Endodermal cell (in vitro differentiated cells): ENCODE measurements at regions not wholly inside any gene's neighbourhood (a gene's known extent, or its start where the extent isn't known, plus 50 kb on each side); places are given as distances from the start of the nearest gene placed in this dataset.
A peak's percentile ranks its signal among the peaks of the same experiment; 100 is the strongest.

Source experiments
- DNase-seq: peaks from one replicate; pipeline ENCODE4 v3.0.0-alpha.2; 2017
- H3K27ac ChIP-seq: 2 replicates; pipeline ENCODE4 v1.5.1; 2013; ENCODE audit warnings: mild to moderate bottlenecking, low read depth, low read length, moderate library complexity
- H3K27me3 ChIP-seq: 2 replicates; pipeline ENCODE4 v1.6.1; 2013; ENCODE audit warnings: mild to moderate bottlenecking, low read length, moderate library complexity; ENCODE audit not compliant: insufficient read depth, control insufficient read depth, poor library complexity, severe bottlenecking
- H3K36me3 ChIP-seq: 2 replicates; pipeline ENCODE4 v1.7.0; 2013; ENCODE audit warnings: mild to moderate bottlenecking, low read length, moderate library complexity; ENCODE audit not compliant: control insufficient read depth, insufficient read depth
- H3K4me1 ChIP-seq: one replicate; pipeline ENCODE4 v1.7.0; 2013; ENCODE audit warnings: low read length; ENCODE audit not compliant: control insufficient read depth, insufficient read depth
- H3K4me3 ChIP-seq: 2 replicates; pipeline ENCODE4 v1.5.1; 2013; ENCODE audit warnings: mild to moderate bottlenecking, low read length, moderate library complexity
- H3K9ac ChIP-seq: 2 replicates; pipeline ENCODE4 v1.6.1; 2013; ENCODE audit warnings: mild to moderate bottlenecking, low read length, moderate library complexity; ENCODE audit not compliant: poor library complexity, severe bottlenecking; ENCODE audit errors: extremely low read depth
- H3K9me3 ChIP-seq: 2 replicates; pipeline ENCODE4 v1.6.1; 2013; ENCODE audit warnings: mild to moderate bottlenecking, low read length, moderate library complexity; ENCODE audit not compliant: control insufficient read depth
- H3K27ac Mint-ChIP-seq: 2 replicates; pipeline ENCODE4 v1.8.0; 2020; ENCODE audit warnings: mixed read lengths
- H3K27me3 Mint-ChIP-seq: 2 replicates; pipeline ENCODE4 v1.8.0; 2021; ENCODE audit warnings: mild to moderate bottlenecking, mixed read lengths; ENCODE audit not compliant: insufficient read depth
- H3K36me3 Mint-ChIP-seq: 2 replicates; pipeline ENCODE4 v1.8.0; 2020; ENCODE audit warnings: low read depth, mixed read lengths
- H3K4me1 Mint-ChIP-seq: 2 replicates; pipeline ENCODE4 v1.8.0; 2020; ENCODE audit warnings: mixed read lengths
- H3K4me3 Mint-ChIP-seq: 2 replicates; pipeline ENCODE4 v1.8.0; 2020; ENCODE audit warnings: mild to moderate bottlenecking, moderate library complexity, mixed read lengths
- H3K9me3 Mint-ChIP-seq: 2 replicates; pipeline ENCODE4 v1.8.0; 2020; ENCODE audit warnings: mild to moderate bottlenecking, mixed read lengths
- CTCF ChIP-seq: fragments of 200-600 bp; sonication (generic); conservative IDR thresholded peaks from 2 replicates; pipeline ENCODE4 v1.5.0; 2021; ENCODE audit warnings: antibody characterized with exemption, mild to moderate bottlenecking
- WGBS, 2 experiments: methylation state at CpG; one replicate each; pipeline versions ENCODE4 v1.1.5 to v1.1.7; 2013; ENCODE audit warnings: missing lambda C conversion rate in 2 of 2, mixed read lengths in 1 of 2; ENCODE audit not compliant: insufficient coverage in 1 of 2, insufficient read length in 1 of 2; 5-methylcytosine and 5-hydroxymethylcytosine counted together

GRCh38 chr1:22208268-22208972 is 65.5 kb upstream of the WNT4 start:
- H3K4me1 ChIP-seq = peaks cover 21% of the 10 kb centered on the region
- Mint-ChIP-seq H3K4me1 (peaks cover 21% of the 10 kb centered on the region), H3K4me3 (no peak overlapping the region)

DNA sequence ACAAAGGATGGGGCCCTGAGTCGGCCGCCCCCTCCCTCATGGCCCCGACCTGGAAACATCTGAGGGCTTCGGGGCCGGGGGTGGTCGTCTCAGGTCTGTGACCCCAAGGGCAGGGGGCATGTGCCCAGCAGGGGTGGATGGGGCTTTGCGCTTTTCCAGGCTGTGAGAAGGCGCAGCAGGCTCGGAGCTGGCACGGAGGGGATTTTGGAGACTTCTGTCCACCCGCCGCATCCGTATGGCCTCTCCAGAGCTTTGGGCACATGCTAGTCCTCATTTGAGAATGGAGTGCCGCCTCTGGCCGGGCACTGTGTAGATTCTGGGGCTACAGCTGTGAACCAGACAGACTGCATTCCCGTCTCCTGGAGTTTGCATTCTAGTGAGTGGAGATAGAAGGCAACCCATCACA is 66.1 kb upstream of the WNT4 start:
- peaks cover 21% of the 10 kb centered on the region for H3K4me1 Mint-ChIP-seq
- H3K9me3 ChIP-seq = no peaks in the 10 kb centered on the region
- WGBS, 2 experiments = 61 to 71% methylated on average over 15 to 16 of the region's 16 CpGs
- H3K9ac ChIP-seq = no peak overlapping the region
- H3K27me3 ChIP-seq = no peaks in the 10 kb centered on the region
- H3K27ac Mint-ChIP-seq = no peak overlapping the region
- H3K36me3 Mint-ChIP-seq = no peaks in the 10 kb centered on the region
- peak; percentile 65 for DNase-seq
- peaks cover 15% of the 10 kb centered on the region for H3K27me3 Mint-ChIP-seq
- TF ChIP-seq CTCF = no peak
- peak overlapping the region; percentile 64 for H3K27ac ChIP-seq
- no peak overlapping the region for H3K4me3 Mint-ChIP-seq
- H3K4me3 ChIP-seq = no peak overlapping the region
- peaks cover 21% of the 10 kb centered on the region for H3K4me1 ChIP-seq
- no peaks in the 10 kb centered on the region for H3K9me3 Mint-ChIP-seq
- H3K36me3 ChIP-seq = no peaks in the 10 kb centered on the region

More at GRCh38 chr1:22208268-22208972, 65.5 kb upstream of the WNT4 start:
- H3K36me3 Mint-ChIP-seq = no peaks in the 10 kb centered on the region
- DNase-seq = peak; percentile 65
- no peaks in the 10 kb centered on the region for H3K9me3 Mint-ChIP-seq
- H3K27ac Mint-ChIP-seq = no peak overlapping the region
- WGBS, 2 experiments = 28 to 52% methylated on average over 10 to 21 of the region's 21 CpGs
- H3K9me3 ChIP-seq = no peaks in the 10 kb centered on the region
- peaks cover 19% of the 10 kb centered on the region for H3K27me3 Mint-ChIP-seq
- TF ChIP-seq CTCF = peak; percentile 55
- no peaks in the 10 kb centered on the region for H3K27me3 ChIP-seq
- H3K9ac ChIP-seq = no peak overlapping the region
- no peaks in the 10 kb centered on the region for H3K36me3 ChIP-seq
- peak overlapping the region; percentile 64 for H3K27ac ChIP-seq
- no peak overlapping the region for H3K4me3 ChIP-seq

DNA sequence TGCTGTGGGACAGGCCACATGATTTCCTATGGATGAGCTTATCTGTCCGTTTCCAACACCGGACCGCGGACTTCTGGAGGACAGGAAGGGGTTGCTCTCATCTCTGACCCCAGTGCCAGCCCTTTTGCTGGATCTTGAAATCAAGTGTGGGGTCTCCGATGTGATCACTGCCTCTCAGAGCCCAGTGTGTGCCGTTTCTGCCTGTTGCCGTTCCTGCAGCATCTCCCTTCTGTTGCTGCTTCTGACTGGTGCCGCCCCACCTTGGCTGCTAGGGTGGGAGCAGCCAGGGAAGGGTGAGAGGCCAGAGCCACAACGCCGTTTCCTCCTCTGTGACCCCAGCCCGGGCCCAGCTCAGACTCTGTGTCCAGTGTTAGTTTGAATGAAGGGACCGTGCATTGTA is 67.3 kb upstream of the WNT4 start:
- Mint-ChIP-seq H3K36me3 (no peaks in the 10 kb centered on the region), H3K4me3 (no peak overlapping the region), H3K27ac (no peak overlapping the region), H3K4me1 (peaks cover 21% of the 10 kb centered on the region), H3K9me3 (no peaks in the 10 kb centered on the region), H3K27me3 (peaks cover 8% of the 10 kb centered on the region)
- peaks cover 21% of the 10 kb centered on the region for H3K4me1 ChIP-seq
- no peak overlapping the region for H3K9ac ChIP-seq
- no peaks in the 10 kb centered on the region for H3K27me3 ChIP-seq
- no peak overlapping the region for H3K4me3 ChIP-seq
- H3K36me3 ChIP-seq = no peaks in the 10 kb centered on the region
- H3K27ac ChIP-seq = no peak overlapping the region
- WGBS, 2 experiments = 73 to 92% methylated on average over 6 to 12 of the region's 12 CpGs
- H3K9me3 ChIP-seq = no peaks in the 10 kb centered on the region
- TF ChIP-seq CTCF = no peak
- DNase-seq = peak; percentile 44
